ENCODE measurements at regions not wholly inside any gene's neighbourhood (a gene's known extent, or its start where the extent isn't known, plus 50 kb on each side); places are given as distances from the start of the nearest gene placed in this dataset.

DNA sequence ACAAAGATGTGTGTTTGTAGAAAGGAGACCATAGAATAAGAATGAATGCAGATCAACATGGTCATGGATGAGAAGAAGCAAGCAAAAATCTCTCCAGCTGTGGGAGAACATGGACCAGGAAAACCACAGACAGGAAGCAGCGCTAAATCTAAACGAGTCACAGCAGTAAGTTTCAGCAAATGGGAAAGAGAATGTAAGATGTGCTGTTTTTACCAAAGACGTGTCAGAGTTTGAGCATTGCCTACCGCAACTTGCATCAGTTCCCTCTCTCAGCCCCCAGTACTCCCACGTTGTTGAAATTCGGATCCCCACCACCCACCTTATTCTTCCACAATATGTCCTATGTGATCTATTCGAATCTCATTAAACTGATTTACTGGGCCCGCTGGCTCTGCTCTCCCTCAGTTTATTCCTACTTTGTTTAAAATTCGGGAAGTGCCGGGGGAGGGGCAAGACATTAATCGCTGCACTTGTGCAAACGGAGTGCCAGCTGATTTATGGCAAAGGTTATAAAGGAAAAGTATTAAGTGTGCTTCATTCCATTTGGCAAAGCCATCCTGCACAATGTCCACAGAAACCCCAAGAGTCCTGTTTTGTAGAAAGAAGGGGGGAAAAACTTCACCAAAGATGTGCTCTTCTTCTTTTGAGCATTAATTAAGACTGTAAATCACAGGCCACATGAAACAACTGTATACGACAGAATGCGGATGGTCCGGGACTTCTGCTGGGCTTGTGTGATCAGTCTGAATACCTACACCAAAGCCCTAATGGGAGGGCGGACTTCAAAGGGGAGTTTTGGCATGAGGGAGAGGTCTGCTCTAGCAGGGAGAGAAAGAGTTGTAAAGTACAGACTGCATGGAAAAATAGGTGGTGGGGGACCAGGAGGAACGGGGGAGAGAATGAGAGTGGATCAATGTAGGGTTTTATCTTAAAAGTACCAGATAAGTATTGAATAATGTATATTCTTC is 59.1 kb upstream of the PRDM1 start:
- Histone ChIP-seq H3K4me3 (replicated peaks in 1 of 3; ENCODE audit: insufficient read depth in 1 of 3, low read depth in 2 of 3, low read length in 3 of 3) (no peak overlapping the region), H4K20me1 (ENCODE audit: insufficient read depth, low read length) (no peaks in the 10 kb centered on the region), H3K9ac (ENCODE audit: insufficient read depth, low read depth, low read length) (no peak overlapping the region), H3K79me2 (ENCODE audit: insufficient read depth, low read length) (no peaks in the 10 kb centered on the region), H3K27ac (ENCODE audit: extremely low read length, insufficient read depth, low read length) (no peak overlapping the region), H3K4me2 (ENCODE audit: low read depth, low read length) (no peak overlapping the region), H3K36me3 (replicated peaks in 1 of 2; ENCODE audit: control insufficient read depth in 1 of 2, insufficient read depth in 2 of 2, low read length in 2 of 2) (no peaks in the 10 kb centered on the region), H3K9me3 (ENCODE audit: low read length) (no peaks in the 10 kb centered on the region), H3K27me3 (ENCODE audit: control insufficient read depth in 1 of 2, insufficient read depth in 2 of 2, low read length in 2 of 2) (peaks cover 0 to 30% of the 10 kb centered on the region in 2 experiments; a peak in 2 of 5 replicates), H3K4me1 (ENCODE audit: insufficient read depth, low read length) (no peaks in the 10 kb centered on the region), H2AFZ (ENCODE audit: low read length) (no peak overlapping the region)
- ATAC-seq (no peak), DNase-seq (ENCODE audit: low spot score) (no peak), FAIRE-seq (no peak)
- BruUV-seq (replicated peaks): no TSS peak
- intact Hi-C loops (cut with micrococcal nuclease; ENCODE audit: unreplicated experiment): no loop called here
- WGBS (ENCODE audit: low lambda C conversion rate): 16% methylated on average over 17 of the region's 17 CpGs
- TF ChIP-seq SRY (CRISPR knock-in tag; IDR thresholded peaks at IDR 0.05) (no peak), RBM39 (IDR thresholded peaks at IDR 0.05; ENCODE audit: low read depth, low read length, poor library complexity, severe bottlenecking) (no peak), ADNP (CRISPR knock-in tag; IDR thresholded peaks at IDR 0.05) (no peak), AGO2 (optimal IDR thresholded peaks at IDR 0.05; ENCODE audit: low read depth, low read length) (no peak), MAFK (conservative IDR thresholded peaks at IDR 0.05 in 1 of 2, IDR thresholded peaks at IDR 0.05 in 1 of 2; ENCODE audit: low read length in 2 of 2) (no peak), NFKBIZ (CRISPR knock-in tag; IDR thresholded peaks at IDR 0.05) (no peak), SMYD3 (CRISPR knock-in tag; IDR thresholded peaks at IDR 0.05) (no peak)
- TF ChIP-seq, protein P1, sequence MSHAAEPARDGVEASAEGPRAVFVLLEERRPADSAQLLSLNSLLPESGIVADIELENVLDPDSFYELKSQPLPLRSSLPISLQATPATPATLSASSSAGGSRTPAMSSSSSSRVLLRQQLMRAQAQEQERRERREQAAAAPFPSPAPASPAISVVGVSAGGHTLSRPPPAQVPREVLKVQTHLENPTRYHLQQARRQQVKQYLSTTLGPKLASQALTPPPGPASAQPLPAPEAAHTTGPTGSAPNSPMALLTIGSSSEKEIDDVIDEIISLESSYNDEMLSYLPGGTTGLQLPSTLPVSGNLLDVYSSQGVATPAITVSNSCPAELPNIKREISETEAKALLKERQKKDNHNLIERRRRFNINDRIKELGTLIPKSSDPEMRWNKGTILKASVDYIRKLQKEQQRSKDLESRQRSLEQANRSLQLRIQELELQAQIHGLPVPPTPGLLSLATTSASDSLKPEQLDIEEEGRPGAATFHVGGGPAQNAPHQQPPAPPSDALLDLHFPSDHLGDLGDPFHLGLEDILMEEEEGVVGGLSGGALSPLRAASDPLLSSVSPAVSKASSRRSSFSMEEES (CRISPR knock-in tag; IDR thresholded peaks at IDR 0.05): no peak
- POLR2A ChIA-PET: no interaction called here
- in situ Hi-C loops (cut with HindIII; ENCODE audit: extremely low pct_ligation_motif_present, low pct_unique_long_range_greater_than_20kb): no loop called here
- CTCF ChIA-PET (ENCODE audit: low intra/inter-chr PET ratio, low total read pairs): no interaction called here
